ENCODE measurements at regions not wholly inside any gene's neighbourhood (a gene's known extent, or its start where the extent isn't known, plus 50 kb on each side); places are given as distances from the start of the nearest gene placed in this dataset.

DNA sequence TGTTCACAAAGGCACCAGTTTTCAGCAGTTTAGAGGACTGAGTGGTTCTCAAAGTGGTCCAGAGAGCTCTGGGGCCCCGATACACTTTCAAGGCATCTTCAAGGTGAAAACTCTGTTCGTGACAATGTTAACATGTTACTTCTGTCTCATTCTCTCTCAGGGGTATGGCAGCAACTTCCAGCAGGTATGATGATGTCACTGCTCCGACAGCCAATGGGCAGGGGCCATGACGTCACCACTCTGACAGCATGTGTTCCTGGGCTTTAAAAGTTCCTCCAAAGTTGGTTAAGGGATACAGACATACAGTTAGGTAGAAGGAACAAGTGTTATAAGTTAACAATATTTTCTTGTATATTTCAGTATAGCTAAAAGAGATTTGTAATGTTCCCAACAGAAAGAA is 87.9 kb downstream of the KLF15 start:
- no peak for ATAC-seq (ENCODE audit: low read depth)
- no peak overlapping the region for H2BK5ac ChIP-seq (ENCODE audit: low read depth, low read length, poor library complexity, severe bottlenecking)
- peak; percentile 11 for DNase-seq
- H2BK20ac ChIP-seq (ENCODE audit: low read depth, low read length) = no peak overlapping the region
- no peak overlapping the region for H3K23ac ChIP-seq (ENCODE audit: low read depth, low read length)
- H2AK9ac ChIP-seq (replicated peaks; ENCODE audit: low read depth, low read length, poor library complexity) = no peak overlapping the region
- H4K91ac ChIP-seq (ENCODE audit: insufficient read depth, low read depth, low read length) = no peak overlapping the region
- POLR2A ChIA-PET (ENCODE audit: unreplicated experiment) = no interaction called here
- no peak overlapping the region for H4K5ac ChIP-seq (ENCODE audit: low read depth, low read length)
- in situ Hi-C loops (cut with MboI; ENCODE audit: low sequenced_read_pairs) = no loop called here
- CTCF ChIA-PET = no interaction called here
- intact Hi-C loops (cut with micrococcal nuclease) = no loop called here
- H3K36me3 ChIP-seq (ENCODE audit: control insufficient read depth, insufficient read depth, low read length) = no peaks in the 10 kb centered on the region
- no peak overlapping the region for H2BK15ac ChIP-seq (ENCODE audit: low read depth, low read length)
- TF ChIP-seq, protein P1, sequence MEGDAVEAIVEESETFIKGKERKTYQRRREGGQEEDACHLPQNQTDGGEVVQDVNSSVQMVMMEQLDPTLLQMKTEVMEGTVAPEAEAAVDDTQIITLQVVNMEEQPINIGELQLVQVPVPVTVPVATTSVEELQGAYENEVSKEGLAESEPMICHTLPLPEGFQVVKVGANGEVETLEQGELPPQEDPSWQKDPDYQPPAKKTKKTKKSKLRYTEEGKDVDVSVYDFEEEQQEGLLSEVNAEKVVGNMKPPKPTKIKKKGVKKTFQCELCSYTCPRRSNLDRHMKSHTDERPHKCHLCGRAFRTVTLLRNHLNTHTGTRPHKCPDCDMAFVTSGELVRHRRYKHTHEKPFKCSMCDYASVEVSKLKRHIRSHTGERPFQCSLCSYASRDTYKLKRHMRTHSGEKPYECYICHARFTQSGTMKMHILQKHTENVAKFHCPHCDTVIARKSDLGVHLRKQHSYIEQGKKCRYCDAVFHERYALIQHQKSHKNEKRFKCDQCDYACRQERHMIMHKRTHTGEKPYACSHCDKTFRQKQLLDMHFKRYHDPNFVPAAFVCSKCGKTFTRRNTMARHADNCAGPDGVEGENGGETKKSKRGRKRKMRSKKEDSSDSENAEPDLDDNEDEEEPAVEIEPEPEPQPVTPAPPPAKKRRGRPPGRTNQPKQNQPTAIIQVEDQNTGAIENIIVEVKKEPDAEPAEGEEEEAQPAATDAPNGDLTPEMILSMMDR (conservative IDR thresholded peaks at IDR 0.05; ENCODE audit: low read depth, low read length) = no peak
- no peak for TF ChIP-seq CHD1 (IDR thresholded peaks at IDR 0.05; ENCODE audit: low read depth, low read length)
- no peak overlapping the region for H3K4me2 ChIP-seq (ENCODE audit: low read depth, low read length)
- H4K20me1 ChIP-seq (ENCODE audit: insufficient read depth, low read length) = no peaks in the 10 kb centered on the region
- H3K4me1 ChIP-seq (ENCODE audit: control insufficient read depth, insufficient read depth, low read length) = peaks cover 16% of the 10 kb centered on the region
- no peak overlapping the region for H3K27ac ChIP-seq (ENCODE audit: insufficient read depth, low read length)
- peaks cover 12% of the 10 kb centered on the region for H3K9me1 ChIP-seq (ENCODE audit: insufficient read depth, low read length)
- no peak overlapping the region for H3K56ac ChIP-seq (ENCODE audit: extremely low read depth, insufficient read depth, low read length)
- peaks cover 12% of the 10 kb centered on the region for H3K27me3 ChIP-seq (ENCODE audit: control insufficient read depth, insufficient read depth, low read length)
- WGBS, 2 experiments (ENCODE audit: extremely low coverage in 2 of 2, insufficient read length in 1 of 2) = no CpG with 5 or more reads among the region's 4 CpGs
- no peak overlapping the region for H3K4me3 ChIP-seq (ENCODE audit: insufficient read depth, low read depth, low read length)
- dilution Hi-C loops (cut with HindIII; ENCODE audit: low sequenced_read_pairs, unreplicated experiment) = no loop called here
- no peaks in the 10 kb centered on the region for H3K79me1 ChIP-seq (ENCODE audit: low read depth in 1 of 2, low read length in 2 of 2)
- no peaks in the 10 kb centered on the region for H3K9me3 ChIP-seq (ENCODE audit: control insufficient read depth, insufficient read depth, low read length)
- peak overlapping the region; percentile 56; the same call in 1 of the 2 replicates for H2AK5ac ChIP-seq (ENCODE audit: low read depth, low read length)
- no peak overlapping the region for H4K8ac ChIP-seq (ENCODE audit: low read depth in 2 of 2, low read length in 2 of 2)
- no peak overlapping the region for H3K4ac ChIP-seq (ENCODE audit: low read depth, low read length)
- no peak overlapping the region for H3K9ac ChIP-seq (ENCODE audit: low read depth, low read length)
- no peak overlapping the region for H3K18ac ChIP-seq (ENCODE audit: low read depth, low read length)
- no peak overlapping the region for H3K14ac ChIP-seq (replicated peaks; ENCODE audit: low read depth, low read length)
- BruUV-seq (replicated peaks) = no TSS peak
- no peak overlapping the region for H2BK120ac ChIP-seq (ENCODE audit: low read depth, low read length)
- H2AFZ ChIP-seq (replicated peaks; ENCODE audit: low read length, poor library complexity) = no peak overlapping the region

Data from IMR-90 (cell line).